DOHH2 (cell line): ENCODE measurements at regions not wholly inside any gene's neighbourhood (a gene's known extent, or its start where the extent isn't known, plus 50 kb on each side); places are given as distances from the start of the nearest gene placed in this dataset.

ENCODE experiments used
- EZH2phosphoT487 ChIP-seq: fragments of 200-600 bp; sonication (generic); IDR thresholded peaks from 2 replicates; pipeline ENCODE4 v1.6.1; 2017; ENCODE audit warnings: borderline replicate concordance, mild to moderate bottlenecking, antibody characterized with exemption, low read length, moderate library complexity, mixed read lengths
- TF ChIP-seq, protein P1 (sequence below): fragments of 200-600 bp; sonication (generic); IDR thresholded peaks from one replicate; pipeline ENCODE4 v1.5.1; 2014; ENCODE audit warnings: antibody characterized with exemption, mild to moderate bottlenecking, low read depth, low read length; ENCODE audit not compliant: poor library complexity, severe bottlenecking

- TF ChIP-seq, protein P1, sequence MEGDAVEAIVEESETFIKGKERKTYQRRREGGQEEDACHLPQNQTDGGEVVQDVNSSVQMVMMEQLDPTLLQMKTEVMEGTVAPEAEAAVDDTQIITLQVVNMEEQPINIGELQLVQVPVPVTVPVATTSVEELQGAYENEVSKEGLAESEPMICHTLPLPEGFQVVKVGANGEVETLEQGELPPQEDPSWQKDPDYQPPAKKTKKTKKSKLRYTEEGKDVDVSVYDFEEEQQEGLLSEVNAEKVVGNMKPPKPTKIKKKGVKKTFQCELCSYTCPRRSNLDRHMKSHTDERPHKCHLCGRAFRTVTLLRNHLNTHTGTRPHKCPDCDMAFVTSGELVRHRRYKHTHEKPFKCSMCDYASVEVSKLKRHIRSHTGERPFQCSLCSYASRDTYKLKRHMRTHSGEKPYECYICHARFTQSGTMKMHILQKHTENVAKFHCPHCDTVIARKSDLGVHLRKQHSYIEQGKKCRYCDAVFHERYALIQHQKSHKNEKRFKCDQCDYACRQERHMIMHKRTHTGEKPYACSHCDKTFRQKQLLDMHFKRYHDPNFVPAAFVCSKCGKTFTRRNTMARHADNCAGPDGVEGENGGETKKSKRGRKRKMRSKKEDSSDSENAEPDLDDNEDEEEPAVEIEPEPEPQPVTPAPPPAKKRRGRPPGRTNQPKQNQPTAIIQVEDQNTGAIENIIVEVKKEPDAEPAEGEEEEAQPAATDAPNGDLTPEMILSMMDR, result no peak
- no peak for TF ChIP-seq EZH2phosphoT487
These were observed 223.7 kb downstream of the KCNRG start for GRCh38 chr13:50238922-50239321.
